Gastroesophageal sphincter (tissue), 4 donors: ENCODE measurements at regions not wholly inside any gene's neighbourhood (a gene's known extent, or its start where the extent isn't known, plus 50 kb on each side); places are given as distances from the start of the nearest gene placed in this dataset.

Experiments
- ATAC-seq: fragments of 150-250 bp; one replicate; pipeline ENCODE4 v1.9.1; 2016; ENCODE audit warnings: mild to moderate bottlenecking, moderate library complexity
- H3K27ac ChIP-seq, 4 donors: fragments of 200-600 bp; sonication (generic) in 3 of 4; 1 replicate in 3 of 4; 2 replicates in 1 of 4; pipeline ENCODE4 v1.5.1; 2016 to 2019
- H3K27me3 ChIP-seq: fragments of 200-600 bp; sonication (generic); one replicate; pipeline ENCODE4 v1.5.1; 2019
- H3K36me3 ChIP-seq, 2 donors: fragments of 200-600 bp; sonication (generic); one replicate each; pipeline ENCODE4 v1.5.1; 2019; ENCODE audit warnings: control low read depth in 1 of 2
- H3K4me1 ChIP-seq, 3 donors: fragments of 200-600 bp; sonication (generic); 1 replicate in 2 of 3; 2 replicates in 1 of 3; pipeline ENCODE4 v1.5.1; 2016 to 2019; ENCODE audit warnings: control low read depth in 2 of 3
- H3K4me3 ChIP-seq, 2 donors: fragments of 200-600 bp; sonication (generic); one replicate each; pipeline ENCODE4 v1.5.1; 2019; ENCODE audit warnings: mild to moderate bottlenecking in 1 of 2, moderate library complexity in 1 of 2
- H3K9me3 ChIP-seq, 3 donors: fragments of 200-600 bp; sonication (generic); one replicate each; pipeline ENCODE4 v1.5.1; 2017 to 2019; ENCODE audit warnings: control low read depth in 2 of 3
- CTCF ChIP-seq, 4 experiments: fragments of 200-600 bp in 2 of 4; fragments of 450-650 bp in 2 of 4; sonication (generic) in 1 of 4; IDR thresholded peaks; one replicate each; pipeline ENCODE4 v1.5.1; 2017 to 2019; ENCODE audit warnings: antibody characterized with exemption in 4 of 4, mild to moderate bottlenecking in 2 of 4, moderate library complexity in 2 of 4
- EP300 ChIP-seq: sonication (generic); formaldehyde crosslinking; IDR thresholded peaks from one replicate; pipeline ENCODE4 v1.6.1; 2017; ENCODE audit warnings: antibody characterized with exemption, mild to moderate bottlenecking
- POLR2A ChIP-seq, 2 donors: fragments of 450-650 bp; IDR thresholded peaks; one replicate each; pipeline ENCODE4 v1.6.1; 2017; ENCODE audit warnings: antibody characterized with exemption in 2 of 2, mild to moderate bottlenecking in 2 of 2, moderate library complexity in 1 of 2
- POLR2AphosphoS5 ChIP-seq: sonication (generic); formaldehyde crosslinking; IDR thresholded peaks from one replicate; pipeline ENCODE4 v1.6.1; 2017; ENCODE audit warnings: antibody characterized with exemption
- WGBS, 2 donors: methylation state at CpG; one replicate each; pipeline ENCODE4 v1.1.5; 2018; ENCODE audit warnings: low coverage in 1 of 2; 5-methylcytosine and 5-hydroxymethylcytosine counted together

GRCh38 chr16:82567175-82567574 is 59.6 kb upstream of the CDH13 start:
- H3K27ac ChIP-seq, result no peak overlapping the region
- H3K36me3 ChIP-seq, result no peaks in the 10 kb centered on the region
- TF ChIP-seq POLR2A (IDR thresholded peaks at IDR 0.05) (no peak), CTCF (IDR thresholded peaks at IDR 0.05) (no peak), EP300 (no peak), POLR2AphosphoS5 (no peak)
- no peak overlapping the region for H3K4me3 ChIP-seq
- peaks cover 0 to 15% (median 0%) of the 10 kb centered on the region in 3 donors for H3K9me3 ChIP-seq
- no peaks in the 10 kb centered on the region for H3K27me3 ChIP-seq
- no peak for ATAC-seq
- 32 to 61% methylated on average over 4 to 5 of the region's 5 CpGs for WGBS, 2 donors
- H3K4me1 ChIP-seq, result no peaks in the 10 kb centered on the region

GRCh38 chr16:82563401-82563800 is 63.4 kb upstream of the CDH13 start:
- 70 to 84% methylated on average over 3 of the region's 3 CpGs for whole genome bisulfite sequencing, 2 donors
- Histone ChIP-seq H3K27me3 (no peaks in the 10 kb centered on the region), H3K27ac (no peak overlapping the region), H3K9me3 (peaks cover 0 to 15% (median 0%) of the 10 kb centered on the region in 3 donors), H3K4me3 (no peak overlapping the region), H3K4me1 (no peaks in the 10 kb centered on the region), H3K36me3 (no peaks in the 10 kb centered on the region)
- TF ChIP-seq CTCF (IDR thresholded peaks at IDR 0.05), result no peak
- TF ChIP-seq POLR2AphosphoS5, result no peak
- no peak for TF ChIP-seq EP300
- no peak for TF ChIP-seq POLR2A (IDR thresholded peaks at IDR 0.05)
- ATAC-seq, result no peak

DNA sequence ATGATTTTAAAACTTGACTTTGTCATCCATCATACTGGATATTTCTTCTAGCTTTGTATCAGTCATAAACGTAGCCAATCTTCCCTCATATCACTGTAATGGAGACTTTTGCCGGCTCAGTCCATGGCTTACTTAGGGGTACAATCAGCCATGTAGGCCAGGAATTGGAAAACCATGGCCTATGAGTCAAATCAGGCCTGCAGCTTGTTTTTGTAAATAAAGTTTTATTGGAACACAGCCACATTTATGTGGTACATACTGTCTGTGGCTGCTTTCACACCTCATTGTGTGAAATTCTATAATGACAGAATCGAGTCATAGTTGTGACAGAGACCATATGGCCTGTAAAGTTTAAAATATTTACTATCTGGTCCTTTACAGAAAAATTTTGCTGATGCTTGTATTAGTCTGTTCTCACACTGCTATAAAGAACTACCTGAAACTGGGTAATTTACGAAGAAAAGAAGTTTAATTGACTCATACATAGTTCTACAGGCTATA is 64.5 kb upstream of the CDH13 start:
- H3K27me3 ChIP-seq, result no peaks in the 10 kb centered on the region
- H3K4me3 ChIP-seq, result no peak overlapping the region
- no peak for ATAC-seq
- no peak for TF ChIP-seq POLR2A (IDR thresholded peaks at IDR 0.05)
- TF ChIP-seq POLR2AphosphoS5, result no peak
- no peak for TF ChIP-seq EP300
- TF ChIP-seq CTCF (IDR thresholded peaks at IDR 0.05), result no peak
- H3K9me3 ChIP-seq, result peaks cover 0 to 15% (median 0%) of the 10 kb centered on the region in 3 donors
- no peak overlapping the region for H3K27ac ChIP-seq
- WGBS, 2 donors, result 74 to 76% methylated on average over 4 of the region's 4 CpGs
- H3K4me1 ChIP-seq, result no peaks in the 10 kb centered on the region
- no peaks in the 10 kb centered on the region for H3K36me3 ChIP-seq

DNA sequence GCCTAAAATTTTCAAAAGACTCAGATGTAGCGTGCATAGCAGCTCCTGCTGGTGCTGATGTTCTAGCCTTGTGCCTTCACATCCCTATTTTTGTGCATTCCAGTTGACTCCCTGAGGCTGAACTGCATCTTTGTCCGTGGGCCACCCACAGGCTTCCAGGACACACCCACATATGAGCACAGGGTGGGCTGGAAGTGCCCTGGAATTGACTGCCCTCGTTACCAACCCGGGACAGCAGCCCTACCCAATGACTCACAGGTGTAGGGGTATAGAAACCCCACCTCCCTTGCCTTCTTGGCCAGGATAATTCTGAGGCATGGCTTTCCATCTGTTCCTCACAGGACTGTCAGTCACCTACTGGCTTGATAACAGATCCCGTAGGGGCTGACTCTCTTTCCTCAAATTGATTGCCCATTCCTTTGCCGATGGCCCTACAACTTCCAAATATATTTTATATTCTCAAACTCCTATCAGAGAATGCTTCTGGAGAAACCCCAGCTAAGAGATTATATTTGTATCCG is 65.9 kb upstream of the CDH13 start:
- TF ChIP-seq EP300 (no peak), POLR2A (IDR thresholded peaks at IDR 0.05) (no peak), POLR2AphosphoS5 (no peak), CTCF (IDR thresholded peaks at IDR 0.05) (no peak)
- 63 to 75% methylated on average over 6 to 7 of the region's 7 CpGs for WGBS, 2 donors

DNA sequence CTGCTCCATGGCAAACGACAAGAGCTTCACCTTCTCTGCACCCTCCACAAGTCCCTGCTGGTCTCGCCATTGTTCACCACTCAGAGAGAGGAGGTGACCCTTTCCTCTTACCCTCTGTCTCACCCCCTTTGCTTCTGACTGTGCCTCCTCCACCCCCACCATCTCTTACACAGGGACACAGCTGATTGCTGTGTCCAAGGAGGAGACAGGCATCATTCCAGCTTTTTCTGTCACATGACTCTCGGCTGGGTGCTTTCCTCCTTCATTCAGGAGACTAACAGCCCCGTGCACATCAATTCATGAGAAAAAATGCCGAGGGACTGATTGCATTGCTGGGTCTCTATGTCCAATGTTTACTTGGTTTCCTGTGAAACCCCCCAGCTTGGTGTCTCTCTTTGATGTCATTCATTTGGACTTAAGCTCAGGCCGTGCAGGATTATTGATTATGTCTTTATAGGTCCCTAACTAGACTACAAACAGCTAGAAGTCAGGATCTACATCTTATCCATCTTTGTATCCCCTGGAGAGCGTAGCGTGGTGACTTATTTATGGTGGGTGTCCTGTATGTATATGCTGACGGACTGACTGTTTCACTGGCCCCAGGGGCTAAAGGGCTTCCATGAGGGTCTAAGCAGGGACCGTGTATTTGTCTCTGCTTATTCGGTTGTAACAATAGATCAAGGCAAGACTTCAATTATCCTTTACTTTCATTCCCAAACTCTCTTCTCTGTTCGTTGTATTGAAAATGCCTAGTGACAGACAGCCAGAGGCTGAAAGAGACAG is 82.2 kb upstream of the CDH13 start:
- TF ChIP-seq POLR2A (IDR thresholded peaks at IDR 0.05), result no peak
- no peak for TF ChIP-seq EP300
- TF ChIP-seq POLR2AphosphoS5, result no peak
- no peak for TF ChIP-seq CTCF (IDR thresholded peaks at IDR 0.05)

More for the DNA sequence above, 65.9 kb upstream of the CDH13 start:
- Histone ChIP-seq H3K27ac (no peak overlapping the region), H3K4me1 (no peaks in the 10 kb centered on the region), H3K9me3 (peaks cover 0 to 18% (median 0%) of the 10 kb centered on the region in 3 donors), H3K27me3 (no peaks in the 10 kb centered on the region), H3K4me3 (no peak overlapping the region), H3K36me3 (no peaks in the 10 kb centered on the region)
- no peak for ATAC-seq

More for the DNA sequence above, 82.2 kb upstream of the CDH13 start:
- ATAC-seq, result no peak
- Histone ChIP-seq H3K27ac (no peak overlapping the region), H3K36me3 (no peaks in the 10 kb centered on the region), H3K4me3 (no peak overlapping the region), H3K9me3 (no peaks in the 10 kb centered on the region), H3K4me1 (no peaks in the 10 kb centered on the region), H3K27me3 (peaks cover 13% of the 10 kb centered on the region)
- 53 to 60% methylated on average over 2 to 8 of the region's 12 CpGs for WGBS, 2 donors
